ENCODE measurements at regions not wholly inside any gene's neighbourhood (a gene's known extent, or its start where the extent isn't known, plus 50 kb on each side); places are given as distances from the start of the nearest gene placed in this dataset.

GRCh38 chr11:112632866-112633505 is 328.2 kb upstream of the NCAM1 start (continued):
- TF ChIP-seq MAX (IDR thresholded peaks at IDR 0.05) (no peak), ZFX (IDR thresholded peaks at IDR 0.05) (no peak), RAD21 (IDR thresholded peaks at IDR 0.05; ENCODE audit: low read depth) (no peak), CEBPB (IDR thresholded peaks at IDR 0.05; ENCODE audit: low read depth) (no peak), ZNF274 (IDR thresholded peaks at IDR 0.05; ENCODE audit: low read depth, low read length) (no peak), FOSL1 (IDR thresholded peaks at IDR 0.05; ENCODE audit: low read depth) (no peak), YY1 (IDR thresholded peaks at IDR 0.05; ENCODE audit: extremely low read depth, insufficient replicate concordance, low read depth, low read length) (no peak), POLR2AphosphoS5 (IDR thresholded peaks at IDR 0.05; ENCODE audit: low read depth, low read length) (no peak), POLR2A (IDR thresholded peaks at IDR 0.05; ENCODE audit: borderline replicate concordance, extremely low read depth, insufficient read depth, insufficient read length) (no peak)

- H3K4me2 ChIP-seq (ENCODE audit: low read length): no peak overlapping the region
- TF ChIP-seq POLR2A (IDR thresholded peaks at IDR 0.05; ENCODE audit: borderline replicate concordance, extremely low read depth, insufficient read depth, insufficient read length): no peak
- TF ChIP-seq ELF1 (IDR thresholded peaks at IDR 0.05; ENCODE audit: borderline replicate concordance, low read depth): no peak
- no peak for TF ChIP-seq CBX3 (IDR thresholded peaks at IDR 0.05; ENCODE audit: low read depth)
- TF ChIP-seq REST (IDR thresholded peaks at IDR 0.05; ENCODE audit: low read depth): no peak
- TF ChIP-seq ZFX (IDR thresholded peaks at IDR 0.05): no peak
- TF ChIP-seq MAX (IDR thresholded peaks at IDR 0.05): no peak
- TF ChIP-seq SP1 (IDR thresholded peaks at IDR 0.05; ENCODE audit: low read depth): no peak
- TF ChIP-seq ATF3 (IDR thresholded peaks at IDR 0.05): no peak
- no peak for TF ChIP-seq YY1 (IDR thresholded peaks at IDR 0.05; ENCODE audit: extremely low read depth, insufficient replicate concordance, low read depth, low read length)
- TF ChIP-seq ZNF274 (IDR thresholded peaks at IDR 0.05; ENCODE audit: low read depth, low read length): no peak
- no peak for TF ChIP-seq FOSL1 (IDR thresholded peaks at IDR 0.05; ENCODE audit: low read depth)
- TF ChIP-seq SRF (IDR thresholded peaks at IDR 0.05; ENCODE audit: low read depth): no peak
- TF ChIP-seq SIN3A (IDR thresholded peaks at IDR 0.05; ENCODE audit: low read depth): no peak
- no peak overlapping the region for H2AFZ ChIP-seq (ENCODE audit: low read depth, low read length, poor library complexity, severe bottlenecking)
- H3K9me3 ChIP-seq (ENCODE audit: control insufficient read depth in 1 of 2, insufficient read depth in 1 of 2, low read depth in 1 of 2, low read length in 2 of 2): no peaks in the 10 kb centered on the region
- ATAC-seq: no peak
- H3K9me2 ChIP-seq (ENCODE audit: insufficient read depth): no peaks in the 10 kb centered on the region; the same call in 1 of the 2 replicates
- no TSS peak for BruUV-seq (replicated peaks)
- intact Hi-C loops (cut with micrococcal nuclease): no loop called here
- no peak for DNase-seq (ENCODE audit: low read depth, low spot score)
- ChIA-PET RAD21 (ENCODE audit: low non-redundant PET in 1 of 2, low total read pairs in 2 of 2, uncharacterized antibody in 2 of 2, unreplicated experiment in 2 of 2) (no interaction called here), POLR2A (no interaction called here), CTCF (no interaction called here)
- H3K27me3 ChIP-seq (ENCODE audit: insufficient read depth, low read length): peaks cover 47% of the 10 kb centered on the region
- H3K4me3 ChIP-seq (replicated peaks in 1 of 2; ENCODE audit: low read depth in 1 of 2, low read length in 2 of 2): no peak overlapping the region
- no peaks in the 10 kb centered on the region for H4K20me1 ChIP-seq (ENCODE audit: insufficient read depth)
- no peaks in the 10 kb centered on the region for H3K36me3 ChIP-seq (ENCODE audit: control insufficient read depth in 1 of 2, insufficient read depth in 2 of 2, low read length in 2 of 2)
- no peaks in the 10 kb centered on the region for H3K4me1 ChIP-seq (ENCODE audit: control insufficient read depth in 1 of 2, insufficient read depth in 2 of 2, low read length in 2 of 2)
- no peak overlapping the region for H3K27ac ChIP-seq (ENCODE audit: low read depth, low read length)
- no peaks in the 10 kb centered on the region for H3K79me2 ChIP-seq (ENCODE audit: insufficient read depth, low read length)
- H3K9ac ChIP-seq (ENCODE audit: low read length): no peak overlapping the region
These were observed 326.7 kb upstream of the NCAM1 start for GRCh38 chr11:112634551-112634950.

Measured in HCT116 (cell line).